ENCODE measurements at regions not wholly inside any gene's neighbourhood (a gene's known extent, or its start where the extent isn't known, plus 50 kb on each side); places are given as distances from the start of the nearest gene placed in this dataset.
"Not testable (repeated sequence)": the region's sequence is repeated elsewhere in the genome, so short reads cannot be mapped to it uniquely, and the experiment has no call there.

DNA sequence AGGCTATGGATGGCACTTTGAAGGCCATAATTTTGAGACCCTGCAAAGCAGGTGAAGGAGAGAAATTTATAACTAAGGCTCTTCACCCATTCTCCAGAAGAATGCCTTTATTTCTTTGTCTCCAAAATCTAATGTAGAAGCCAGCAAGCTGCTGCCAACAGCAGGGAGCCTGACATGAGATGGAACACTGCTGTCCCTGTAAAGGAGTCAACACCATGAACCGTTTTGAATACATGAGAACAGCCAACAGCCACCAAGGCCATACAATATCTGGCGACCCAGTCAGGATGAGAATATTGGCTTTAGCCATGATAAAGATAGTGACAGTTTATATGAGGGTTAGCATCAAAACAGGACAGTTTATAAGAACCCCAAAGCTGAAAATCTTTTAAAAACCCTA lies 121.2 kb upstream of the LIFR start:
- ChIA-PET POLR2A (ENCODE audit: low non-redundant PET) (no interaction called here), CTCF (no interaction called here)
- Histone ChIP-seq H3K36me3 (ENCODE audit: insufficient read depth, low read length, poor library complexity, severe bottlenecking) (no peaks in the 10 kb centered on the region), H3K27ac (ENCODE audit: low read depth, low read length, poor library complexity, severe bottlenecking) (no peak overlapping the region), H3K4me1 (ENCODE audit: insufficient read depth, low read length, poor library complexity, severe bottlenecking) (no peaks in the 10 kb centered on the region), H3K9me3 (ENCODE audit: low read depth, low read length, poor library complexity, severe bottlenecking) (no peaks in the 10 kb centered on the region), H3K4me3 (ENCODE audit: low read depth, low read length, poor library complexity, severe bottlenecking) (no peak overlapping the region), H3K27me3 (replicated peaks; ENCODE audit: insufficient read depth, low read depth, low read length, poor library complexity) (no peaks in the 10 kb centered on the region)
- TF ChIP-seq, protein P1, sequence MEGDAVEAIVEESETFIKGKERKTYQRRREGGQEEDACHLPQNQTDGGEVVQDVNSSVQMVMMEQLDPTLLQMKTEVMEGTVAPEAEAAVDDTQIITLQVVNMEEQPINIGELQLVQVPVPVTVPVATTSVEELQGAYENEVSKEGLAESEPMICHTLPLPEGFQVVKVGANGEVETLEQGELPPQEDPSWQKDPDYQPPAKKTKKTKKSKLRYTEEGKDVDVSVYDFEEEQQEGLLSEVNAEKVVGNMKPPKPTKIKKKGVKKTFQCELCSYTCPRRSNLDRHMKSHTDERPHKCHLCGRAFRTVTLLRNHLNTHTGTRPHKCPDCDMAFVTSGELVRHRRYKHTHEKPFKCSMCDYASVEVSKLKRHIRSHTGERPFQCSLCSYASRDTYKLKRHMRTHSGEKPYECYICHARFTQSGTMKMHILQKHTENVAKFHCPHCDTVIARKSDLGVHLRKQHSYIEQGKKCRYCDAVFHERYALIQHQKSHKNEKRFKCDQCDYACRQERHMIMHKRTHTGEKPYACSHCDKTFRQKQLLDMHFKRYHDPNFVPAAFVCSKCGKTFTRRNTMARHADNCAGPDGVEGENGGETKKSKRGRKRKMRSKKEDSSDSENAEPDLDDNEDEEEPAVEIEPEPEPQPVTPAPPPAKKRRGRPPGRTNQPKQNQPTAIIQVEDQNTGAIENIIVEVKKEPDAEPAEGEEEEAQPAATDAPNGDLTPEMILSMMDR (conservative IDR thresholded peaks at IDR 0.05; ENCODE audit: low read depth, low read length) = no peak
- TF ChIP-seq EZH2 (IDR thresholded peaks at IDR 0.05; ENCODE audit: borderline replicate concordance, low read depth, low read length, poor library complexity, severe bottlenecking) = no peak
- no peak for DNase-seq (ENCODE audit: low spot score)
- no TSS peak for BruUV-seq (replicated peaks)
- intact Hi-C loops (cut with micrococcal nuclease; ENCODE audit: unreplicated experiment) = no loop called here

DNA sequence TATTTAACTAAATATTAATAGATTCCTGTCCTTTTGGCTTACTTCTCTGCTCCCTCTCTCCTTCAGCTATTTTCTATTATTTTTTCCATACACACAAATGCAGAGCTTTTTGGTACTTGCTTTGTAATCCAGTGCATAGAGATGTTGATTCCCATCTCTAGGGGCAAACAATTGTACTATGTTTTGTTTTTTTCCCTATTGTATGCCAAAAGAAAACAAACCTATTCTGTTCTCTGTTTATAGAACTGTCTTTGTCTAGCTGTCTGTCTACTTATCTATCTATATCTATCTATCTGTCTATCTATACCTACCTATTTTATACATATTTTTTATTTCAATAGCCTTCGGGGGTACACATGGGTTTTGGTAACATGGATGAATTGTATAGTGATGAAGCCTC lies 121.6 kb upstream of the LIFR start:
- TF ChIP-seq, protein P1 (conservative IDR thresholded peaks at IDR 0.05; ENCODE audit: low read depth, low read length) = no peak
- no peak for TF ChIP-seq EZH2 (IDR thresholded peaks at IDR 0.05; ENCODE audit: borderline replicate concordance, low read depth, low read length, poor library complexity, severe bottlenecking)
- H3K4me1 ChIP-seq (ENCODE audit: insufficient read depth, low read length, poor library complexity, severe bottlenecking) = no peaks in the 10 kb centered on the region
- intact Hi-C loops (cut with micrococcal nuclease; ENCODE audit: unreplicated experiment) = no loop called here
- H3K27me3 ChIP-seq (replicated peaks; ENCODE audit: insufficient read depth, low read depth, low read length, poor library complexity) = no peaks in the 10 kb centered on the region
- DNase-seq (ENCODE audit: low spot score) = no peak
- POLR2A ChIA-PET (ENCODE audit: low non-redundant PET) = no interaction called here
- H3K9me3 ChIP-seq (ENCODE audit: low read depth, low read length, poor library complexity, severe bottlenecking) = no peaks in the 10 kb centered on the region
- no peak overlapping the region for H3K4me3 ChIP-seq (ENCODE audit: low read depth, low read length, poor library complexity, severe bottlenecking)
- no peaks in the 10 kb centered on the region for H3K36me3 ChIP-seq (ENCODE audit: insufficient read depth, low read length, poor library complexity, severe bottlenecking)
- CTCF ChIA-PET = interaction anchor here (0.6 kb wide), 1 partner anchor 149 kb away, joined by 7 read pairs; no protein-coding TSS in a partner anchor
- no peak overlapping the region for H3K27ac ChIP-seq (ENCODE audit: low read depth, low read length, poor library complexity, severe bottlenecking)
- no TSS peak for BruUV-seq (replicated peaks)

DNA sequence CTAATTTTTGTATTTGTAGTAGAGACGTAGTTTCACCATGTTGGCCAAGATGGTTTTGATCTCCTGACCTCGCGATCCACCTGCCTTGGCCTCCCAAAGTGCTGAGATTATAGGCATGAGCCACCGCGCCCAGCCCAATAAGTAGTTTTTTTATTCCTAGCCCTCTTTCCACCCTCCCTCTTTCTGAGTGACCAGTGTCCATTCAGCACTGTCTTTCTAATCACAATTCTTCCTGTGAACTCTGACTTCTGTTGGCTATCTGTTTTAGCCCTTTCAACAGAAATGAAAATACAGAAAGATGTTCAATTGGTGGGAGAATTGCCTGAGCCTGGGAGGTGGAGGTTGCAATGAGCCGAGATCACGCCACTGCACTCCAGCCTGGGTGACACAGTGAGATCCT lies 122.3 kb upstream of the LIFR start:
- intact Hi-C loops (cut with micrococcal nuclease; ENCODE audit: unreplicated experiment); H3K27me3 ChIP-seq (replicated peaks; ENCODE audit: insufficient read depth, low read depth, low read length, poor library complexity); POLR2A ChIA-PET (ENCODE audit: low non-redundant PET); H3K9me3 ChIP-seq (ENCODE audit: low read depth, low read length, poor library complexity, severe bottlenecking); H3K4me1 ChIP-seq (ENCODE audit: insufficient read depth, low read length, poor library complexity, severe bottlenecking); BruUV-seq (replicated peaks); H3K4me3 ChIP-seq (ENCODE audit: low read depth, low read length, poor library complexity, severe bottlenecking); DNase-seq (ENCODE audit: low spot score); H3K36me3 ChIP-seq (ENCODE audit: insufficient read depth, low read length, poor library complexity, severe bottlenecking); H3K27ac ChIP-seq (ENCODE audit: low read depth, low read length, poor library complexity, severe bottlenecking): not testable (repeated sequence)
- CTCF ChIA-PET = interaction anchor here (0.6 kb wide), 1 partner anchor 150 kb away, joined by 7 read pairs; no protein-coding TSS in a partner anchor

DNA sequence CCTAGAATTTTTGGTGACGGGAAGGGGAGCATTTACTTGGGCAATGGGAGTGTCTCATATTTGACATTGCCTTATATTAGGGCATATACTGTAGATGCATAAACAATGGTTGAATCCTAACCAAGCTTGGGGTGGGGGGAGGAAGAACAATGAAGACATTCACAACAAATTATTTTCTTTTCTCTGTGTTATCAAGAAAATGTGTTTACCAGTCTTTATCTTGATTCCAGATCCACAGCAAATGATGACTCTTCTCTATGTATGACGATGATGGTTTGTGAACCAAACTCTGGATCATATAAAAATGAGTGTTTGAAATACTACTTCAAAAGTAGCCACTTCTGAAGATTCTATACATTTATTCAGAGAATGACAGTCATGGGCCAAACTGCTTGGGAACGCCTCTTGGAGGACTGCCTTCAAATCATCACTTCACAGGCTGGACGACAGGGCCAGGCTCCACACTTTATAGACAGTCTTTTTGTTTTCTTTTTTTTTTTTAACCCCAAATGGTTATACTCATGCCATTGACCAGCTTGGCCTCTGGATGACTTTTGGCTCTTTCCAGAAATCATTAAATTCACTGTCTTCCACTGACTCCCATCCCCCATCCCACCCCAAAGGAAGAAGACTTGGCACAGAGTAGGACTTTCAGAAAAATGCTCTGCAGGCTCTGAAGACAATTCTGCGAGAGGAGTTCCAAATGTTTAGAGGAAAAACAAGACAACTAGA lies 123.8 kb upstream of the LIFR start:
- no TSS peak for BruUV-seq (replicated peaks)
- H3K36me3 ChIP-seq (ENCODE audit: insufficient read depth, low read length, poor library complexity, severe bottlenecking) = no peaks in the 10 kb centered on the region
- DNase-seq (ENCODE audit: low spot score) = no peak
- H3K27ac ChIP-seq (ENCODE audit: low read depth, low read length, poor library complexity, severe bottlenecking) = no peak overlapping the region
- no peaks in the 10 kb centered on the region for H3K27me3 ChIP-seq (replicated peaks; ENCODE audit: insufficient read depth, low read depth, low read length, poor library complexity)
- intact Hi-C loops (cut with micrococcal nuclease; ENCODE audit: unreplicated experiment) = no loop called here
- POLR2A ChIA-PET (ENCODE audit: low non-redundant PET) = no interaction called here
- no peak for TF ChIP-seq EZH2 (IDR thresholded peaks at IDR 0.05; ENCODE audit: borderline replicate concordance, low read depth, low read length, poor library complexity, severe bottlenecking)
- TF ChIP-seq, protein P1 (conservative IDR thresholded peaks at IDR 0.05; ENCODE audit: low read depth, low read length) = no peak
- no peaks in the 10 kb centered on the region for H3K4me1 ChIP-seq (ENCODE audit: insufficient read depth, low read length, poor library complexity, severe bottlenecking)
- CTCF ChIA-PET = no interaction called here
- H3K9me3 ChIP-seq (ENCODE audit: low read depth, low read length, poor library complexity, severe bottlenecking) = no peaks in the 10 kb centered on the region
- no peak overlapping the region for H3K4me3 ChIP-seq (ENCODE audit: low read depth, low read length, poor library complexity, severe bottlenecking)

Data from A673 (cell line).